Body of pancreas (tissue), 4 donors: ENCODE measurements at regions not wholly inside any gene's neighbourhood (a gene's known extent, or its start where the extent isn't known, plus 50 kb on each side); places are given as distances from the start of the nearest gene placed in this dataset.

Experiments used
- ATAC-seq: fragments of 150-250 bp; one replicate; pipeline ENCODE4 v1.9.1; 2016
- DNase-seq, 4 donors: peaks; one replicate each; pipeline ENCODE4 v3.0.0-alpha.2; 2019
- H3K27ac ChIP-seq, 4 donors: fragments of 200-600 bp; sonication (generic); 1 replicate in 3 of 4; 2 replicates in 1 of 4; pipeline versions ENCODE4 v1.5.1 to v1.6.1; 2016 to 2019; ENCODE audit warnings: mild to moderate bottlenecking in 1 of 4, mixed read lengths in 1 of 4, moderate library complexity in 1 of 4
- H3K27me3 ChIP-seq, 2 donors: fragments of 200-600 bp; sonication (generic); one replicate each; pipeline ENCODE4 v1.6.0; 2016; ENCODE audit warnings: mild to moderate bottlenecking in 1 of 2
- H3K36me3 ChIP-seq, 2 donors: fragments of 200-600 bp; sonication (generic); replicated peaks in 1 of 2; 2 replicates each; pipeline ENCODE4 v1.5.1; 2016; ENCODE audit warnings: low read depth in 2 of 2; ENCODE audit not compliant: insufficient read depth in 1 of 2
- H3K4me1 ChIP-seq: fragments of 200-600 bp; sonication (generic); one replicate; pipeline ENCODE4 v1.6.0; 2016
- H3K4me3 ChIP-seq, 2 donors: fragments of 200-600 bp; sonication (generic); 1 replicate in 1 of 2; 2 replicates in 1 of 2; pipeline ENCODE4 v1.5.1; 2016 to 2019
- H3K9me3 ChIP-seq, 3 donors: fragments of 200-600 bp; sonication (generic); 1 replicate in 2 of 3; 2 replicates in 1 of 3; pipeline ENCODE4 v1.5.1; 2016
- POLR2A ChIP-seq, 3 donors: fragments of 450-650 bp; IDR thresholded peaks; one replicate each; pipeline ENCODE4 v1.6.1; 2016; ENCODE audit warnings: antibody characterized with exemption in 3 of 3, mild to moderate bottlenecking in 2 of 3
- WGBS, 2 donors: methylation state at CpG; one replicate each; pipeline ENCODE4 v1.1.5; 2017; 5-methylcytosine and 5-hydroxymethylcytosine counted together
- intact Hi-C: fragments of 100-400 bp; cut with DNase I; formaldehyde crosslinking; loops from one replicate; pipeline ENCODE4 v1.15.1; 2023
- TF ChIP-seq, protein P1 (sequence below), 7 experiments: fragments of 450-650 bp in 4 of 7; fragments of 200-600 bp in 3 of 7; sonication (generic) in 3 of 7; IDR thresholded peaks; one replicate each; pipeline ENCODE4 v1.5.1; 2016 to 2019; ENCODE audit warnings: antibody characterized with exemption in 7 of 7

GRCh38 chr4:137156807-137157206 is 375.5 kb downstream of the PCDH18 start:
- TF ChIP-seq, protein P1, sequence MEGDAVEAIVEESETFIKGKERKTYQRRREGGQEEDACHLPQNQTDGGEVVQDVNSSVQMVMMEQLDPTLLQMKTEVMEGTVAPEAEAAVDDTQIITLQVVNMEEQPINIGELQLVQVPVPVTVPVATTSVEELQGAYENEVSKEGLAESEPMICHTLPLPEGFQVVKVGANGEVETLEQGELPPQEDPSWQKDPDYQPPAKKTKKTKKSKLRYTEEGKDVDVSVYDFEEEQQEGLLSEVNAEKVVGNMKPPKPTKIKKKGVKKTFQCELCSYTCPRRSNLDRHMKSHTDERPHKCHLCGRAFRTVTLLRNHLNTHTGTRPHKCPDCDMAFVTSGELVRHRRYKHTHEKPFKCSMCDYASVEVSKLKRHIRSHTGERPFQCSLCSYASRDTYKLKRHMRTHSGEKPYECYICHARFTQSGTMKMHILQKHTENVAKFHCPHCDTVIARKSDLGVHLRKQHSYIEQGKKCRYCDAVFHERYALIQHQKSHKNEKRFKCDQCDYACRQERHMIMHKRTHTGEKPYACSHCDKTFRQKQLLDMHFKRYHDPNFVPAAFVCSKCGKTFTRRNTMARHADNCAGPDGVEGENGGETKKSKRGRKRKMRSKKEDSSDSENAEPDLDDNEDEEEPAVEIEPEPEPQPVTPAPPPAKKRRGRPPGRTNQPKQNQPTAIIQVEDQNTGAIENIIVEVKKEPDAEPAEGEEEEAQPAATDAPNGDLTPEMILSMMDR (IDR thresholded peaks at IDR 0.05) = no peak
- no peak for TF ChIP-seq POLR2A (IDR thresholded peaks at IDR 0.05)
- H3K27ac ChIP-seq = no peak overlapping the region
- H3K4me3 ChIP-seq = no peak overlapping the region
- 64 to 76% methylated on average over 1 of the region's 1 CpG for WGBS, 2 donors
- H3K27me3 ChIP-seq = no peaks in the 10 kb centered on the region
- no peaks in the 10 kb centered on the region for H3K4me1 ChIP-seq
- intact Hi-C loops = no loop called here
- ATAC-seq (no peak), DNase-seq (no peak)
- H3K36me3 ChIP-seq = no peaks in the 10 kb centered on the region
- no peaks in the 10 kb centered on the region for H3K9me3 ChIP-seq

GRCh38 chr4:137156054-137156453 is 376.2 kb downstream of the PCDH18 start:
- no peak for ATAC-seq
- TF ChIP-seq POLR2A (IDR thresholded peaks at IDR 0.05) = no peak
- TF ChIP-seq, protein P1 (IDR thresholded peaks at IDR 0.05) = no peak
- DNase-seq = no peak
- Histone ChIP-seq H3K4me3 (no peak overlapping the region), H3K4me1 (no peaks in the 10 kb centered on the region), H3K27ac (no peak overlapping the region), H3K27me3 (no peaks in the 10 kb centered on the region), H3K36me3 (no peaks in the 10 kb centered on the region), H3K9me3 (no peaks in the 10 kb centered on the region)
- WGBS, 2 donors = 45 to 76% methylated on average over 1 of the region's 1 CpG
- intact Hi-C loops = no loop called here

- TF ChIP-seq POLR2A (IDR thresholded peaks at IDR 0.05) = no peak
- TF ChIP-seq, protein P1 (IDR thresholded peaks at IDR 0.05) = no peak
- intact Hi-C loops = no loop called here
- Histone ChIP-seq H3K27me3 (no peaks in the 10 kb centered on the region), H3K36me3 (no peaks in the 10 kb centered on the region), H3K4me3 (no peak overlapping the region), H3K4me1 (no peaks in the 10 kb centered on the region), H3K27ac (no peak overlapping the region), H3K9me3 (no peaks in the 10 kb centered on the region)
- ATAC-seq = no peak
- DNase-seq = no peak
Observed at GRCh38 chr4:137131201-137131600, 401.1 kb downstream of the PCDH18 start.

GRCh38 chr4:137129845-137130244 is 402.4 kb downstream of the PCDH18 start:
- no peaks in the 10 kb centered on the region for H3K36me3 ChIP-seq
- H3K4me3 ChIP-seq = no peak overlapping the region
- TF ChIP-seq, protein P1 (IDR thresholded peaks at IDR 0.05) = no peak
- TF ChIP-seq POLR2A (IDR thresholded peaks at IDR 0.05) = no peak
- DNase-seq = no peak
- intact Hi-C loops = no loop called here
- H3K9me3 ChIP-seq = no peaks in the 10 kb centered on the region
- WGBS, 2 donors = 69 to 81% methylated on average over 1 of the region's 1 CpG
- H3K27me3 ChIP-seq = no peaks in the 10 kb centered on the region
- no peaks in the 10 kb centered on the region for H3K4me1 ChIP-seq
- no peak overlapping the region for H3K27ac ChIP-seq
- no peak for ATAC-seq

- ATAC-seq (no peak), DNase-seq (no peak)
- intact Hi-C loops = no loop called here
- H3K4me1 ChIP-seq = no peaks in the 10 kb centered on the region
- H3K9me3 ChIP-seq = no peaks in the 10 kb centered on the region
- H3K36me3 ChIP-seq = no peaks in the 10 kb centered on the region
- no peak overlapping the region for H3K27ac ChIP-seq
- no peak for TF ChIP-seq POLR2A (IDR thresholded peaks at IDR 0.05)
- TF ChIP-seq, protein P1 (IDR thresholded peaks at IDR 0.05) = no peak
- WGBS, 2 donors = 42 to 51% methylated on average over 3 of the region's 3 CpGs
- H3K4me3 ChIP-seq = no peak overlapping the region
- H3K27me3 ChIP-seq = no peaks in the 10 kb centered on the region
Observed at GRCh38 chr4:137129441-137129840, 402.9 kb downstream of the PCDH18 start.
